ENCODE measurements at regions not wholly inside any gene's neighbourhood (a gene's known extent, or its start where the extent isn't known, plus 50 kb on each side); places are given as distances from the start of the nearest gene placed in this dataset.

DNA sequence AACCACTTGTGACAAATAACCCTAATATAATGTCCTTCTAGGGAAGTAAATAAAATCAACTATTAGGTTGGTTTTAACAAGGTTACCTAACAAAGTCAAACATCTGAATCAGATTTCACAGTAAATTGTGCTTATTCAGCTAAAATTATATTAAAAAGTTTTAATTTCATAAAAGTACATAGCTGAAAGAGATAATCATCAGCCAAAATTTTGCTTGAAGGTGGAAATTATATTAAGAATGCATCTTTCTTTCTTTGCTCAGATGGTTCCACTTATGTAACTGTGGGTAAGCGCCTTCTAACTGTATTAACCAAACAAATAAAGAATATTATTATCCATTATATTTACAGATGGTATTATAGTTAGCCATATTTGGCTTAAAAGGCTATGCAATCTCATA, 2840.3 kb upstream of the PCDH20 start:
- CTCF ChIA-PET, result interaction anchor here (0.6 kb wide), 1 partner anchor 765 kb away, joined by 4 read pairs; no protein-coding TSS in a partner anchor

DNA sequence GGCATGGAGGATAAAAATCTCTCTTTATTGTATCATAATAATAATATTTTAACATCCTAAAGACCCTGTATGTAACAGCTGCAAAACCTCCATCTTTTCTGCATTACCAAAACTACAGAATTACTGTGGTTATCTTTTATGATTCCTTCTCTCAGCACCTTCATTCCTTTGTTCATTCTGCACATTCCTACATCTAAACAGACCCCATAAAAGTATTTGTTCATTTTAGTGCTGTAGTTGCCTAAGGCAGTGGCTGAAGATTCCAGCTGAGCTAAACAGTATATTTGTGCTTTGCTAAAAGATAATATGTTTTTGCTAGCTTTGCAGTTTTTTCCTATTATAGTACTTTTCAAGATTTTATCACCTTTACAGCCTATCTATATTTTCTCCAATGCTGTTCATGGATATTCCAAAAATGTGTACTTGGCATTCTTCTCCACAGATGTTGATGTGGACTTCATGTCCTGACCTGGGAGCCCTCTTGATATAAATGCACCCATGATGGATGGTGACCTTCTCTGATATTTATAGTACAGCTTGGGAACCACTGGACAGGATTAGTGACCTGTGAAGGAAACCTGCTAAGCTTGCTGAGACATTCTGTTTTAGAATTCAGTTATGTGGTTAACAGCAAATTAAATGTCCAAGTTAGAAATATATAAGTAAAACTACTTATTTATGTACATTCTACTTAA, 2832.9 kb upstream of the PCDH20 start:
- POLR2A ChIA-PET (ENCODE audit: low non-redundant PET), result no interaction called here
- TF ChIP-seq, protein P1, sequence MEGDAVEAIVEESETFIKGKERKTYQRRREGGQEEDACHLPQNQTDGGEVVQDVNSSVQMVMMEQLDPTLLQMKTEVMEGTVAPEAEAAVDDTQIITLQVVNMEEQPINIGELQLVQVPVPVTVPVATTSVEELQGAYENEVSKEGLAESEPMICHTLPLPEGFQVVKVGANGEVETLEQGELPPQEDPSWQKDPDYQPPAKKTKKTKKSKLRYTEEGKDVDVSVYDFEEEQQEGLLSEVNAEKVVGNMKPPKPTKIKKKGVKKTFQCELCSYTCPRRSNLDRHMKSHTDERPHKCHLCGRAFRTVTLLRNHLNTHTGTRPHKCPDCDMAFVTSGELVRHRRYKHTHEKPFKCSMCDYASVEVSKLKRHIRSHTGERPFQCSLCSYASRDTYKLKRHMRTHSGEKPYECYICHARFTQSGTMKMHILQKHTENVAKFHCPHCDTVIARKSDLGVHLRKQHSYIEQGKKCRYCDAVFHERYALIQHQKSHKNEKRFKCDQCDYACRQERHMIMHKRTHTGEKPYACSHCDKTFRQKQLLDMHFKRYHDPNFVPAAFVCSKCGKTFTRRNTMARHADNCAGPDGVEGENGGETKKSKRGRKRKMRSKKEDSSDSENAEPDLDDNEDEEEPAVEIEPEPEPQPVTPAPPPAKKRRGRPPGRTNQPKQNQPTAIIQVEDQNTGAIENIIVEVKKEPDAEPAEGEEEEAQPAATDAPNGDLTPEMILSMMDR (conservative IDR thresholded peaks at IDR 0.05; ENCODE audit: low read depth), result no peak

More for the DNA sequence above, 2840.3 kb upstream of the PCDH20 start:
- TF ChIP-seq, protein P1 (conservative IDR thresholded peaks at IDR 0.05; ENCODE audit: low read depth), result no peak
- no peak for DNase-seq (ENCODE audit: low spot score)
- POLR2A ChIA-PET (ENCODE audit: low non-redundant PET), result no interaction called here
- H3K27ac ChIP-seq, result no peak overlapping the region

DNA sequence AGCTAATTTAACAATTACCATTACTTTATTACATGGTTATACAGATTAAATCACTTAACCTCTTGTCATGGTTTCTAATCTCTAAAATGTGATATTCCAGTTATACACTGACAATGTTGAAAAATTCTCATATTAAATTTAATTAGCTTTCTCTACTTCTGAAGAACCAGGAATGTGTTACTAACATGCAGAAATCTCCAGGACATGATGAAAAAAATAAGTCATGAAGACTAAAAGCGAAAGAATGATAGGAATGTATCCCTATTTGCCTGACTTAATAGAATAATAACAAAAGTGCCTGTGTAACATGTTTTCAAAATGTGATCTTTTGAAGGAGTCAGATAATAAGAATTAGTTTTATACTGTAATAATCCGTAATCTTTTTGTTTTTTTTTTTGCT, 2823.7 kb upstream of the PCDH20 start:
- ChIA-PET POLR2A (ENCODE audit: low non-redundant PET) (no interaction called here), CTCF (no interaction called here)
- H3K27ac ChIP-seq, result no peak overlapping the region
- DNase-seq (ENCODE audit: low spot score), result peak; percentile 3
- TF ChIP-seq, protein P1 (conservative IDR thresholded peaks at IDR 0.05; ENCODE audit: low read depth), result no peak

More for the DNA sequence above, 2832.9 kb upstream of the PCDH20 start:
- no peak for DNase-seq (ENCODE audit: low spot score)
- CTCF ChIA-PET, result no interaction called here
- H3K27ac ChIP-seq, result no peak overlapping the region

DNA sequence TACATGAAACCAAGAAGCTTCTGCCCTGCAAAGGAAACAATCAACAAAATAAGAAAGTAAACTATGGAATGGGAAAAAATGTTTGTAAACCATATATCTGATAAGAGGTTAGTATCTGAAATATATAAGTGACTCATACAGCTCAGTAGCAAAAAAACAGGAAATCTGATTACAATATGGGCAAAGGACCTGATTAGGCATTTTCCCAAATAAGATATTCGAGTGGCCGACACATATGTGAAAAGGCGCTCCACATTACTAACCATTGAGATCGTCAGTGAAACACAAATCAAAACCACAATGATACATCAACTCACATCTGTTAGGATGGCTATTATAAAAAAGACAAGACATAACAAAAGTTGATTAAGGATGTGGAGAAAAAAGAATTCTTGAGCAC, 2818.6 kb upstream of the PCDH20 start:
- ChIA-PET POLR2A (ENCODE audit: low non-redundant PET) (no interaction called here), CTCF (no interaction called here)
- no peak overlapping the region for H3K27ac ChIP-seq
- TF ChIP-seq, protein P1 (conservative IDR thresholded peaks at IDR 0.05; ENCODE audit: low read depth), result no peak
- DNase-seq (ENCODE audit: low spot score), result no peak

DNA sequence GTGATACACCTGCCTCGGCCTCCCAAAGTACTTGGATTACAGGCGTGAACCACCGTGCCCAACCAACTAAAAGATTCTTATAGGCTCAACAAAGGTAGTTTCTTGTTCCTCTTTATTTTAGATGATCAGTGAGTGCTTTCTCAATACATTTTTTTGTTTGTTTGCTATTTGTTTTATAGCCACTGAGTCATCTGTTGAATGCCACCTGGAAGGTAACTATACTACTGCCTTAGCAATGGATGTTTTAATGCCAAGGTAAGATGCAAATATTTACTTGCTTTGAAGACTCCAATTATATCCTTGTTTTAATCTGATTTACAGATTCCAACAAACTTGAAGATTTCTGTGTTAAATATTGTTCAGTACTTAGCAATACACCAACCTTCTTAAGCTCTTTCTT, 2807.4 kb upstream of the PCDH20 start:
- no peak overlapping the region for H3K27ac ChIP-seq
- ChIA-PET POLR2A (ENCODE audit: low non-redundant PET) (no interaction called here), CTCF (interaction anchor here (0.6 kb wide), 1 partner anchor 160 kb away, joined by 4 read pairs; no protein-coding TSS in a partner anchor)
- TF ChIP-seq, protein P1 (conservative IDR thresholded peaks at IDR 0.05; ENCODE audit: low read depth), result no peak
- DNase-seq (ENCODE audit: low spot score), result no peak

DNA sequence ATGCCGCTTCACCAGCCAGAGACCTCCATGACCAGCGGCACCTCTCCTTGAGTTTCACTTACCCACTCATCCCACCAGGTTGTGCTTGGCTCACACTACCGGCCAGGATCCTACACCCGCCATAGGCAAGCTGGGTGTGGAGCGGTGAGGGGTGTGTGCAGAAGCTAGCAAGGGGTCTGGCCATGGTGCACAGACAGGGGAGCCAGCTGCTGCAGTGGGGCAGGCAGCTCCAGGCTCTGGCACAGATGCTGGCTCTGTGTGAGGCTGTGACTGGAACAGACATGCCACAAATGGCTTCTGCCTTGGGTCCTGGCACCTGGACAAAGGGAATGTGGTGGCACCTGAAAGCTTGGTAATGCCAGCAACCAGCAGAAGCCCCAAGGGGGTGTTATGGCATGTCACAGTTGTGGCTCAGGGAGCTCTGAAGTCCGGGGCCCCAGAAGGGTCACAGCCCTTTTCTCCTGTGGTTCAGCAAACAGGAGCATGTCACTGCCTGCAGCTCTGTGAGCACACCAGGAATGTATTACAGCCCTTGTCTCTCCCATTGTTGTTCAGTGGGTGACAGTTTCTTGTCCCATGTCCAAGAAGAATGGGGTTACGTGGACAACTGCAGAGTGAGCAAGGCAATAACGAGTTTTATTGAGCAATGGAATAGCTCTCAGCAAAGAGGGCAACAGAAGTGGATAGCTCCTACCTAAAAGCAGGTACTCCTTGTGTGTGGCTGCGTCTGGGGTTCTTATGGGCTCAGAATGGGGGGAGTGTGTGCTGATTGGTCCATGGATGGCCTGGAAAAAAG, 2791.0 kb upstream of the PCDH20 start:
- TF ChIP-seq, protein P1 (conservative IDR thresholded peaks at IDR 0.05; ENCODE audit: low read depth), result no peak
- CTCF ChIA-PET, result no interaction called here
- POLR2A ChIA-PET (ENCODE audit: low non-redundant PET), result no interaction called here
- DNase-seq (ENCODE audit: low spot score), result no peak
- no peak overlapping the region for H3K27ac ChIP-seq
